SK-N-MC (cell line): ENCODE measurements at regions not wholly inside any gene's neighbourhood (a gene's known extent, or its start where the extent isn't known, plus 50 kb on each side); places are given as distances from the start of the nearest gene placed in this dataset.
"Not testable (repeated sequence)": the region's sequence is repeated elsewhere in the genome, so short reads cannot be mapped to it uniquely, and the experiment has no call there.

Source experiments
- DNase-seq: peaks from one replicate; pipeline ENCODE4 v3.0.0-alpha.2; 2011; ENCODE audit warnings: low read depth, low spot score
- H3K27ac ChIP-seq: fragments of 200-600 bp; sonication (generic); 2 replicates; pipeline ENCODE4 v1.5.1; 2016; ENCODE audit warnings: mixed run types
- H3K36me3 ChIP-seq: fragments of 200-600 bp; sonication (generic); 2 replicates; pipeline ENCODE4 v1.6.1; 2017; ENCODE audit warnings: antibody characterized with exemption, low read length, mixed read lengths; ENCODE audit not compliant: insufficient read depth
- H3K4me3 ChIP-seq: fragments of 200-600 bp; sonication (generic); 2 replicates; pipeline ENCODE4 v1.5.1; 2016
- H3K9ac ChIP-seq: fragments of 200-600 bp; sonication (generic); 2 replicates; pipeline ENCODE4 v1.8.0; 2017; ENCODE audit warnings: mixed run types, mixed read lengths; ENCODE audit not compliant: insufficient read length
- H3K9me3 ChIP-seq: fragments of 200-600 bp; sonication (generic); 2 replicates; pipeline ENCODE4 v1.6.1; 2017; ENCODE audit warnings: low read depth, mild to moderate bottlenecking, antibody characterized with exemption, low read length, moderate library complexity, mixed read lengths
- EZH2 ChIP-seq: fragments of 200-600 bp; sonication (generic); IDR thresholded peaks from one replicate; pipeline ENCODE4 v1.6.1; 2017; ENCODE audit warnings: antibody characterized with exemption
- FOXP2 ChIP-seq: optimal IDR thresholded peaks from 2 replicates; pipeline ENCODE3; 2011; ENCODE audit warnings: mild to moderate bottlenecking, moderate library complexity; ENCODE audit not compliant: insufficient read depth; ENCODE audit errors: extremely low read length, control extremely low read depth
- POLR2AphosphoS5 ChIP-seq: IDR thresholded peaks from 2 replicates; pipeline ENCODE4 v1.6.1; 2012; ENCODE audit warnings: mild to moderate bottlenecking, low read depth, low read length, borderline replicate concordance

DNA sequence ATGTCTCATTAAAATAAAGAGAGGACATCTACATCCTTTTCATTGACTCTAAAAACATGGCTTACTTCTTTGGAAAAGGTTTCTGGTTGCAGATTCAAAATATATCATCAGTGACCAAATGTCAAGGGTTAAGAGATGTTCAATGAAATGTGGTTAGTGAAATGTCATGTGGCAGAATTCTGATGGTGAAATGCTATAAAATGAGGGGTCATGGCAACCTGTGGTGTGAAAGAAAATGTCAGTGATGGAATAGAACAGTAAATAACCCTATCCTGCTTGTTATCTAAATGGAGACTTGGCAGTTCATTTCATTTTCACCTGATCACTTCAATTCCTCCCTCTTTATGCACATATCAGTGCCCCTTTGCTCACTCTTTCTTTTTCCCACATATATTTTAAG lies 79.4 kb downstream of the TFPI2 start:
- DNase-seq = no peak
- Histone ChIP-seq H3K4me3 (no peak overlapping the region), H3K36me3 (no peaks in the 10 kb centered on the region), H3K9me3 (no peaks in the 10 kb centered on the region), H3K27ac (no peak overlapping the region), H3K9ac (no peak overlapping the region)
- TF ChIP-seq POLR2AphosphoS5 (no peak), EZH2 (no peak), FOXP2 (no peak)

DNA sequence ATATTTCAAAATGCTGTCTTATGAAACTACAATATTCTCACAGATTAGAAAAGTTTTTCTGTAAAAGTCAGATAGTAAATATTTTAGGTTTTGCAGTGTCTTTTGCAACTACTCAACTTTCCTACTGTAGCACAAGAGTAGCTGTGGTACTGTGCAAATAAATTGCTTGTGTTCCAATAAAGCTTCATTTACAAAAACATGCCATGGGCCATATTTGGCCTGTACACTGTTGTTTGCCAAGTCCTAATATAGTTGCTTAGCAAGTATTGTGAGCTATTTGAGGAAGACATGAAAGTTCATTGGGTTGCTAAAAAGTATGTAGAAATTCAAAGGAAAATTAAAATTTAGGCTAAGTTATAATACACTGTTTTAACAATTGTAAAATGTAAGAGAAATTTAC lies 80.0 kb downstream of the TFPI2 start:
- DNase-seq = no peak
- H3K4me3 ChIP-seq = no peak overlapping the region
- H3K9ac ChIP-seq = no peak overlapping the region
- H3K36me3 ChIP-seq = no peaks in the 10 kb centered on the region
- TF ChIP-seq EZH2 (no peak), FOXP2 (no peak), POLR2AphosphoS5 (no peak)
- no peaks in the 10 kb centered on the region for H3K9me3 ChIP-seq
- no peak overlapping the region for H3K27ac ChIP-seq

DNA sequence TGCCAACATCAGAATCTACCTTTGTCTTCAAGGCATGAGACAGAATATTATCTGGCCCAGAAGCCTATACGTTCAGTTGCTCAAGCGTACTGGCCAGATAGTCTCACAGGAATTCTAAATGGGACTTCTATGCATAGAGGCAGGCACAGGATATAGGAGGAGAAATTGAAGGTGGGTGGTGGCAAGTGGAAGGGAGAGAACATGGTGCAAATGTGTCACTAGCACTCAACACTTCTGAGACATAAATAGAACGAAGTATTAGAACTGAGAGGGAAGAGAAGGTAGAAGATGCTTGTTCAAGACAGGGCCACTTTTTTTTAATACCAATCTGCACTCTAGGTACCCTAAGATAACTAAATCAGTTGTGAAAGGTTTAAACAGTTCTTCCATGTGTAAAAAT lies 85.8 kb downstream of the TFPI2 start:
- DNase-seq = no peak
- no peak for TF ChIP-seq EZH2
- TF ChIP-seq FOXP2 = no peak
- no peak for TF ChIP-seq POLR2AphosphoS5
- no peak overlapping the region for H3K9ac ChIP-seq
- H3K9me3 ChIP-seq = no peaks in the 10 kb centered on the region
- no peaks in the 10 kb centered on the region for H3K36me3 ChIP-seq
- no peak overlapping the region for H3K27ac ChIP-seq
- no peak overlapping the region for H3K4me3 ChIP-seq

DNA sequence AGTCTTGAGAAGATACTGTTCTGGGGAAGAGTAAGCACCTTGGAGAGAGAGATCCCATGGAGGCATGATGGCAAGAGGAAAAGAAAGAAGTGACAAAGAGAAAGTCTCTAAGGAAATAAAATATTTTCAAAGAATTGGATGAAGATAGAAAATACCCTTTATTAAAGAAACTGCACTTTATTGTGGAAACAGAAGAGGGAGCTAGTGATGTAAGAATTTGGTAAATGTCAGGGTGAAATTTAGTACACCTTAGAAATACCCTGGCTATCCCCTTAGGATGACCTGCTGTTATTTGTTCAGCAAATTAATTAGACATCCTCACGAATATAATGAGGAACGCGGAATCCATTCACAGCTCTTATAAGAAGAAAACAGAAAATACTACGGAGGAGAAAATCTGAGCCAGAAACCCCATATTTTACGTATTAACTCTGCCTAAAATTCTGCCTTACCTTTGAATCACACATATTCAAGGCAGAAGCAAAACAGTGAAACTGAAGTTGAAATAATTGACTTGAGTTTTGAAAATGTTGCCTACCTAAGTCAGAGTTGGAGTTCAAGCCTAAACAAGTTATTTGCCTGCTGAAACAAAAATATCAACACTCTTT lies 90.7 kb downstream of the TFPI2 start:
- H3K36me3 ChIP-seq = no peaks in the 10 kb centered on the region
- DNase-seq = peak; percentile 8
- no peak overlapping the region for H3K27ac ChIP-seq
- TF ChIP-seq EZH2 (no peak), FOXP2 (no peak), POLR2AphosphoS5 (no peak)
- no peaks in the 10 kb centered on the region for H3K9me3 ChIP-seq
- no peak overlapping the region for H3K9ac ChIP-seq
- H3K4me3 ChIP-seq = no peak overlapping the region

- not testable (repeated sequence) for DNase-seq, H3K9ac ChIP-seq, H3K36me3 ChIP-seq, H3K9me3 ChIP-seq, H3K4me3 ChIP-seq, H3K27ac ChIP-seq
Measured at GRCh38 chr7:93793084-93793697, 97.4 kb downstream of the TFPI2 start.

DNA sequence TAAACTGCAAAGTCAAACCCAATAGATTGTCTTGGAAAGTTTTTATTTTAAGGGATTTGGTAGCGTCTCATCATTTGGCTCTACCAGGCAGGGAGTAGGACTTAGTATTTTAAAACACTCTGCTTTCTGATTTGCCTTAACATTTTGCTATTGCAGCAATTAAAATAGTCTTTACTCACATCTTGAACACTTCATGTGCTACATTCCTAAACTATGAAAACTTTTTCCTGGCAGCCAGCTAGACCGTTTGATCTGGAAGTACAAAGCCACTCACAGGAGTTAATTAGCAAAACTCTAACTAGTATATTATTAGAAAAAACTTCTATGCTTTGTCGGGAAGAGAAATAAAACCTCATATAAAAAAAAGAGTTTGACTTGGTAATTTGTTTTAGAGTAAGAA lies 111.4 kb downstream of the TFPI2 start:
- TF ChIP-seq FOXP2 = no peak
- TF ChIP-seq POLR2AphosphoS5 = no peak
- TF ChIP-seq EZH2 = no peak
- H3K36me3 ChIP-seq = no peaks in the 10 kb centered on the region
- DNase-seq = no peak
- H3K27ac ChIP-seq = no peak overlapping the region
- H3K4me3 ChIP-seq = no peak overlapping the region
- H3K9ac ChIP-seq = no peak overlapping the region
- H3K9me3 ChIP-seq = no peaks in the 10 kb centered on the region

- Histone ChIP-seq H3K27ac (no peak overlapping the region), H3K9me3 (no peaks in the 10 kb centered on the region), H3K9ac (no peak overlapping the region), H3K36me3 (no peaks in the 10 kb centered on the region), H3K4me3 (no peak overlapping the region)
- TF ChIP-seq POLR2AphosphoS5 = no peak
- no peak for TF ChIP-seq EZH2
- no peak for TF ChIP-seq FOXP2
- DNase-seq = no peak
Measured at GRCh38 chr7:93778384-93778783, 112.2 kb downstream of the TFPI2 start.

DNA sequence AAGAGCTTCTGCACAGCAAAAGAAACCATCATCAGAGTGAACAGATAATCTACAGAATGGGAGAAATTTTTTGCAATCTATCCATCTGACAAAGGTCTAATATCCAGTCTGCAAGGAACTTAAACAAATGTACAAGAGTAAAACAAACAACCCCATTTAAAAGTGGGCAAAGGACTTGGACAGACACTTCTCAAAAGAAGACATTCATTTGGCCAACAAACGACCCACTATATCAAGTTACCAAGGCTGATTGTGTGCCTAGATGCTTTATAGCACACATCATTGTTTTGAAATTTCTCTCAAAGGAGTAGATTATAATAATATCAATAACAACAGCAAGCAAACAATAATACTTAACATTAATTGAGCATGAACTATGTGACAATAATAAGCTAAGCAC lies 117.1 kb downstream of the TFPI2 start:
- Histone ChIP-seq H3K27ac (no peak overlapping the region), H3K9ac (no peak overlapping the region), H3K4me3 (no peak overlapping the region), H3K36me3 (no peaks in the 10 kb centered on the region), H3K9me3 (no peaks in the 10 kb centered on the region)
- no peak for DNase-seq
- TF ChIP-seq POLR2AphosphoS5 (no peak), EZH2 (no peak), FOXP2 (no peak)

DNA sequence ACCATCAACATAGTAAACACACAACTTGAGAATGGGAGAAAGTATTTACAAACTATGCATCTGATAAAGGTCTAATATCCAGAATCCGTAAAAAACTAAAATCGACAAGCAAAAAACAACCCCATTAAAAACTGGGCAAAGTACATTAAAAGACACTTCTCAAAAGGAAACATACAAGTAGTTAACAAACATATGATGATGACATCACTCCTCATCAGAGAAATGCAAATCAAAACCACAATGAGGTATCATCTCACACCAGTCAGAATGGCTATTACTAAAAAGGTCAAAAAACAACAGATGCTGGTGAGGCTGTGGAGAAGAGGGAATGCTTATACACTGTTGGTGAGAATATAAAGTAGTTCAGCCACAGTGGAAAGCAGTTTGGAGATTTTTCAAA lies 125.1 kb downstream of the TFPI2 start:
- TF ChIP-seq FOXP2 (no peak), EZH2 (no peak), POLR2AphosphoS5 (no peak)
- Histone ChIP-seq H3K36me3 (no peaks in the 10 kb centered on the region), H3K4me3 (no peak overlapping the region), H3K27ac (no peak overlapping the region), H3K9me3 (no peaks in the 10 kb centered on the region), H3K9ac (no peak overlapping the region)
- no peak for DNase-seq
